ENCODE measurements at regions not wholly inside any gene's neighbourhood (a gene's known extent, or its start where the extent isn't known, plus 50 kb on each side); places are given as distances from the start of the nearest gene placed in this dataset.

GRCh38 chr2:34492561-34493455 is 893.7 kb upstream of the FAM98A start:
- DNase-seq = no peak

- DNase-seq = no peak
Observed at GRCh38 chr2:34486965-34487364, 887.9 kb upstream of the FAM98A start.

- no peak for DNase-seq
Observed at GRCh38 chr2:34481542-34481941, 882.4 kb upstream of the FAM98A start.

GRCh38 chr2:34480366-34480765 is 881.3 kb upstream of the FAM98A start:
- no peak for DNase-seq

GRCh38 chr2:34475156-34475555 is 876.1 kb upstream of the FAM98A start:
- no peak for DNase-seq

- DNase-seq = no peak
Observed at GRCh38 chr2:34474646-34475045, 875.5 kb upstream of the FAM98A start.

GRCh38 chr2:34447097-34447496 is 848.0 kb upstream of the FAM98A start:
- DNase-seq = no peak

GRCh38 chr2:34423301-34423700 is 824.2 kb upstream of the FAM98A start:
- no peak for DNase-seq

- DNase-seq = no peak
Observed at GRCh38 chr2:34419856-34420255, 820.8 kb upstream of the FAM98A start.

GRCh38 chr2:34416856-34417255 is 817.8 kb upstream of the FAM98A start:
- DNase-seq = no peak

- no peak for DNase-seq
Observed at GRCh38 chr2:34414856-34415255, 815.8 kb upstream of the FAM98A start.

- DNase-seq = no peak
Observed at GRCh38 chr2:34408100-34408499, 809.0 kb upstream of the FAM98A start.

GRCh38 chr2:34403512-34403911 is 804.4 kb upstream of the FAM98A start:
- no peak for DNase-seq

GRCh38 chr2:34402376-34402775 is 803.3 kb upstream of the FAM98A start:
- no peak for DNase-seq

- DNase-seq = no peak
Observed at GRCh38 chr2:34401186-34401585, 802.1 kb upstream of the FAM98A start.

- DNase-seq = no peak
Observed at GRCh38 chr2:34388446-34388845, 789.3 kb upstream of the FAM98A start.

GRCh38 chr2:34387536-34387935 is 788.4 kb upstream of the FAM98A start:
- DNase-seq = no peak

GRCh38 chr2:34379586-34379985 is 780.5 kb upstream of the FAM98A start:
- no peak for DNase-seq

GRCh38 chr2:34373586-34374233 is 774.6 kb upstream of the FAM98A start:
- no peak for DNase-seq

- no peak for DNase-seq
Observed at GRCh38 chr2:34372967-34373366, 773.9 kb upstream of the FAM98A start.

- DNase-seq = no peak
Observed at GRCh38 chr2:34371711-34372110, 772.6 kb upstream of the FAM98A start.

- no peak for DNase-seq
Observed at GRCh38 chr2:34368304-34368703, 769.2 kb upstream of the FAM98A start.

- DNase-seq = no peak
Observed at GRCh38 chr2:34365932-34366331, 766.8 kb upstream of the FAM98A start.

- no peak for DNase-seq
Observed at GRCh38 chr2:34365512-34365911, 766.4 kb upstream of the FAM98A start.
